GM18519 (cell line): ENCODE measurements at regions not wholly inside any gene's neighbourhood (a gene's known extent, or its start where the extent isn't known, plus 50 kb on each side); places are given as distances from the start of the nearest gene placed in this dataset.

Source experiments
- ATAC-seq: cut with Tn5 transposase; IDR thresholded peaks from one replicate; pipeline ENCODE4 v1.9.1; 2021; ENCODE audit warnings: mild to moderate bottlenecking, moderate library complexity; ENCODE audit not compliant: unreplicated experiment, low FRiP score

- ATAC-seq = no peak
Observed at GRCh38 chr12:24328261-24328660, 378.8 kb upstream of the SOX5 start.

- ATAC-seq = no peak
Observed at GRCh38 chr12:24325331-24325730, 375.9 kb upstream of the SOX5 start.

- no peak for ATAC-seq
Observed at GRCh38 chr12:24307716-24308335, 358.4 kb upstream of the SOX5 start.

- no peak for ATAC-seq
Observed at GRCh38 chr12:24307153-24307552, 357.7 kb upstream of the SOX5 start.

GRCh38 chr12:24306001-24306400 is 356.5 kb upstream of the SOX5 start:
- ATAC-seq = no peak

- no peak for ATAC-seq
Observed at GRCh38 chr12:24304285-24304684, 354.8 kb upstream of the SOX5 start.

GRCh38 chr12:24302708-24303107 is 353.2 kb upstream of the SOX5 start:
- no peak for ATAC-seq

GRCh38 chr12:24297516-24297915 is 348.0 kb upstream of the SOX5 start:
- no peak for ATAC-seq

GRCh38 chr12:24293549-24293948 is 344.1 kb upstream of the SOX5 start:
- no peak for ATAC-seq

GRCh38 chr12:24287963-24288362 is 338.5 kb upstream of the SOX5 start:
- ATAC-seq = no peak

- no peak for ATAC-seq
Observed at GRCh38 chr12:24285448-24285847, 336.0 kb upstream of the SOX5 start.

GRCh38 chr12:24281341-24281740 is 331.9 kb upstream of the SOX5 start:
- no peak for ATAC-seq

- no peak for ATAC-seq
Observed at GRCh38 chr12:24280056-24280842, 330.8 kb upstream of the SOX5 start.

- ATAC-seq = no peak
Observed at GRCh38 chr12:24278832-24279231, 329.4 kb upstream of the SOX5 start.

- ATAC-seq = no peak
Observed at GRCh38 chr12:24270965-24271364, 321.5 kb upstream of the SOX5 start.

GRCh38 chr12:24270464-24270863 is 321.0 kb upstream of the SOX5 start:
- no peak for ATAC-seq

- ATAC-seq = no peak
Observed at GRCh38 chr12:24268663-24269186, 319.3 kb upstream of the SOX5 start.

GRCh38 chr12:24266982-24267381 is 317.5 kb upstream of the SOX5 start:
- ATAC-seq = no peak

- no peak for ATAC-seq
Observed at GRCh38 chr12:24256684-24257083, 307.2 kb upstream of the SOX5 start.

- ATAC-seq = no peak
Observed at GRCh38 chr12:24255920-24256665, 306.6 kb upstream of the SOX5 start.

GRCh38 chr12:24252602-24253001 is 303.1 kb upstream of the SOX5 start:
- ATAC-seq = no peak
